ENCODE measurements at regions not wholly inside any gene's neighbourhood (a gene's known extent, or its start where the extent isn't known, plus 50 kb on each side); places are given as distances from the start of the nearest gene placed in this dataset.

DNA sequence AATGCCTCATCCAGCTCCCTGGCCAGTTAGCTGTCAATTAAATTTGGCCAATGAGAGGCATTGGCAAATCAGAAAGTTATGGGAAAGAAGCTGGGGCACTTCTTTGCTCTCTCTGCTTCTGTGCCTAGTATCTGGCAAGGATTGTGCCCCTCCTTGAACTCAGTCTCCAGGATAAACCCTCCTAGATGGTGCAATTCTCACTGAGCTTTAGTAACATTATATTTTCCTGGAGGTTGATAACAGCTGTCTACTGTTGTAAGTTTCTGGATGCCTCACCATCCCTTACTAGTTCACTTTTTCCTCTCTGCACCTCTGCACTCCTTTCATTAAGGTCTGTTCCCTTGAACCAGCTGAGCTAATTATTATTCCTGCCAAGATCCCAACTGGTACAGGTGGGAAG, 329.5 kb downstream of the MFSD1 start:
- no peak overlapping the region for H3K27ac Mint-ChIP-seq
- TF ChIP-seq, protein P1, sequence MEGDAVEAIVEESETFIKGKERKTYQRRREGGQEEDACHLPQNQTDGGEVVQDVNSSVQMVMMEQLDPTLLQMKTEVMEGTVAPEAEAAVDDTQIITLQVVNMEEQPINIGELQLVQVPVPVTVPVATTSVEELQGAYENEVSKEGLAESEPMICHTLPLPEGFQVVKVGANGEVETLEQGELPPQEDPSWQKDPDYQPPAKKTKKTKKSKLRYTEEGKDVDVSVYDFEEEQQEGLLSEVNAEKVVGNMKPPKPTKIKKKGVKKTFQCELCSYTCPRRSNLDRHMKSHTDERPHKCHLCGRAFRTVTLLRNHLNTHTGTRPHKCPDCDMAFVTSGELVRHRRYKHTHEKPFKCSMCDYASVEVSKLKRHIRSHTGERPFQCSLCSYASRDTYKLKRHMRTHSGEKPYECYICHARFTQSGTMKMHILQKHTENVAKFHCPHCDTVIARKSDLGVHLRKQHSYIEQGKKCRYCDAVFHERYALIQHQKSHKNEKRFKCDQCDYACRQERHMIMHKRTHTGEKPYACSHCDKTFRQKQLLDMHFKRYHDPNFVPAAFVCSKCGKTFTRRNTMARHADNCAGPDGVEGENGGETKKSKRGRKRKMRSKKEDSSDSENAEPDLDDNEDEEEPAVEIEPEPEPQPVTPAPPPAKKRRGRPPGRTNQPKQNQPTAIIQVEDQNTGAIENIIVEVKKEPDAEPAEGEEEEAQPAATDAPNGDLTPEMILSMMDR (IDR thresholded peaks at IDR 0.05) = no peak
- H3K4me3 Mint-ChIP-seq = no peak overlapping the region
- H3K9me3 Mint-ChIP-seq = no peaks in the 10 kb centered on the region
- no peaks in the 10 kb centered on the region for H3K36me3 Mint-ChIP-seq (ENCODE audit: low read depth)
- peaks cover 7% of the 10 kb centered on the region for H3K4me1 Mint-ChIP-seq (ENCODE audit: low read depth)
- H3K27me3 Mint-ChIP-seq (ENCODE audit: insufficient read depth) = peaks cover 13% of the 10 kb centered on the region
- DNase-seq = no peak

GRCh38 chr3:159137949-159138348, 336.1 kb downstream of the MFSD1 start:
- no peak for DNase-seq
- TF ChIP-seq, protein P1 (IDR thresholded peaks at IDR 0.05) = no peak

GRCh38 chr3:159139326-159139725, 337.5 kb downstream of the MFSD1 start:
- Mint-ChIP-seq H3K27me3 (ENCODE audit: insufficient read depth) (peaks cover 5% of the 10 kb centered on the region), H3K4me1 (ENCODE audit: low read depth) (no peaks in the 10 kb centered on the region), H3K27ac (no peak overlapping the region), H3K9me3 (no peaks in the 10 kb centered on the region), H3K36me3 (ENCODE audit: low read depth) (no peaks in the 10 kb centered on the region), H3K4me3 (no peak overlapping the region)
- TF ChIP-seq, protein P1 (IDR thresholded peaks at IDR 0.05) = no peak
- DNase-seq = no peak

More at GRCh38 chr3:159137949-159138348, 336.1 kb downstream of the MFSD1 start:
- Mint-ChIP-seq H3K36me3 (ENCODE audit: low read depth) (no peaks in the 10 kb centered on the region), H3K9me3 (no peaks in the 10 kb centered on the region), H3K27me3 (ENCODE audit: insufficient read depth) (peaks cover 9% of the 10 kb centered on the region), H3K27ac (no peak overlapping the region), H3K4me3 (no peak overlapping the region), H3K4me1 (ENCODE audit: low read depth) (no peaks in the 10 kb centered on the region)

GRCh38 chr3:159144472-159144871, 342.6 kb downstream of the MFSD1 start:
- TF ChIP-seq, protein P1 (IDR thresholded peaks at IDR 0.05) = no peak
- H3K27me3 Mint-ChIP-seq (ENCODE audit: insufficient read depth) = peaks cover 5% of the 10 kb centered on the region
- no peaks in the 10 kb centered on the region for H3K9me3 Mint-ChIP-seq
- H3K4me1 Mint-ChIP-seq (ENCODE audit: low read depth) = no peaks in the 10 kb centered on the region
- no peaks in the 10 kb centered on the region for H3K36me3 Mint-ChIP-seq (ENCODE audit: low read depth)
- H3K4me3 Mint-ChIP-seq = no peak overlapping the region
- no peak overlapping the region for H3K27ac Mint-ChIP-seq
- DNase-seq = no peak

DNA sequence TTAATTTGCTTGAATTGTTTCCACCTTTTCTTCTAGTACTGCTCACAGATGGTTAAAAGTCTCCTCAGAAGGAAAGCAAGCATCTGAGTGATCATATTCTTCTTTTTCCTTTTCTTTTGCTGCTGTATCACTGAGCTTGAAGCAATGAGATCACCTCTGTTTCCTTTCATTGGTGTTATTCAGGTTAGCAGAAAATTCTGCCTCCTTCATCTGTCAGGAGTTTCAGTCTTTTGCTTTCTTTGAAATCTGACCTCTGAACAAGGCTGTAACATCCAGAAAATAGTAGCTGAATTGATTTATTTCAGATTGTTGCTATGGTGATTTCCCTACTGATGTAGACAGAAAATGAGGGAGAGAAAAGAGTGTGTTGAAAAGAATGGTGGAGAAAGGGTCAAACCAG, 343.0 kb downstream of the MFSD1 start:
- Mint-ChIP-seq H3K4me3 (no peak overlapping the region), H3K36me3 (ENCODE audit: low read depth) (no peaks in the 10 kb centered on the region), H3K4me1 (ENCODE audit: low read depth) (no peaks in the 10 kb centered on the region), H3K27me3 (ENCODE audit: insufficient read depth) (peaks cover 5% of the 10 kb centered on the region), H3K27ac (no peak overlapping the region), H3K9me3 (no peaks in the 10 kb centered on the region)
- TF ChIP-seq, protein P1 (IDR thresholded peaks at IDR 0.05) = no peak
- no peak for DNase-seq

DNA sequence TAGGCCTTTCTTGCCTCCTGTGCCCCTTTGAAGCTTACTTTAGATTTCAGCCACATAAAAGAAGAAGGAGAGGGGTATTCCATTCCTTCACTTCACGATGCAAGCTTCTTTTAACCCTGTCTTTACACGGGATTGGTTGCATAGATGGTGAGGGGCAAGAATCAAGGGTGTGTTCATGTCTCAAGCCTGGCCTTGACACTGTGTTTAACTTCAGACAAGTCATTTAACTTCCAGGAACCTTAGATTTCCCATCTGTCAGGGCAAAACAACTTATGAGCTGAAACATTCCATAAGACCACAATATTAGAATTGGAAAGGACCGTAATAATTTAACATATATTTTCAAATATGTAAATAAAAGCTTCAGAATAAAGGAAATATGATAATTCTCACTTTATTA, 344.5 kb downstream of the MFSD1 start:
- Mint-ChIP-seq H3K27ac (no peak overlapping the region), H3K36me3 (ENCODE audit: low read depth) (no peaks in the 10 kb centered on the region), H3K9me3 (no peaks in the 10 kb centered on the region; the same call in 1 of the 2 replicates), H3K4me3 (no peak overlapping the region), H3K27me3 (ENCODE audit: insufficient read depth) (peaks cover 11% of the 10 kb centered on the region; the same call in 1 of the 2 replicates), H3K4me1 (ENCODE audit: low read depth) (no peaks in the 10 kb centered on the region)
- no peak for DNase-seq
- TF ChIP-seq, protein P1 (IDR thresholded peaks at IDR 0.05) = no peak

All from HFFc6 (cell line).